ENCODE measurements at regions not wholly inside any gene's neighbourhood (a gene's known extent, or its start where the extent isn't known, plus 50 kb on each side); places are given as distances from the start of the nearest gene placed in this dataset.
A peak's percentile ranks its signal among the peaks of the same experiment; 100 is the strongest.

DNA sequence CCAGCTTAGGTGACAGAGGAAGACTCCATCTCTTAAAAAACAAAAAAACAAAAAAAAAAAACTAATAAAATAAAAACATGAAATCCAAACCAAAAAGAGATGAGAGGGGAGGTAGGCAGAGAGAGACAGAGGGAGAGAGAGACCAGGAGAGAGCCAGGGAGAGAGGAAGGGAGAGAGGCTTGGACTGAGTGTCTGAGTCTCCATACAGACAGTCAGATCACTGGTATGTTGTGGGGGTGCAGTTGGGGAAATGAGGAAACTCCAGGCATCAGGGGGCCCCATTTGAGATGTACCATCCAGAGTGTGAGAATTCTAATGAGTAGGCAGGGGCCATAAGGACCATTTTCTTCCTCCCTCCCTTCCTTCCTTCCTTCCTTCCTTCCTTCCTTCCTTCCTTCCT, 53.1 kb upstream of the SEPTIN5 start:
- in situ Hi-C loops (cut with MboI) (no loop called here), intact Hi-C loops (cut with micrococcal nuclease) (loop anchor here (10.0 kb wide), 2 partner anchors 54 to 56 kb away; partner anchors contain the start of gene SEPTIN5)
- POLR2A ChIA-PET, result interaction anchor here (0.6 to 7.8 kb wide), 9 partner anchors 10 to 269 kb away, joined by 3 to 80 read pairs (median 3); no protein-coding TSS in a partner anchor
- FAIRE-seq (no peak), ATAC-seq (no peak), DNase-seq (ENCODE audit: extremely low read depth in 1 of 4, low spot score in 3 of 4) (peak in 2 of 4 experiments; percentile 30 to 33)
- Histone ChIP-seq H3K4me2 (ENCODE audit: insufficient read depth, low read length) (no peak overlapping the region), H3K4me3 (no peak overlapping the region), H4K20me1 (replicated peaks; ENCODE audit: control insufficient read depth, insufficient read depth, low read length) (no peaks in the 10 kb centered on the region), H3K9ac (ENCODE audit: insufficient read depth in 1 of 2, low read depth in 2 of 2, low read length in 2 of 2) (no peak overlapping the region), H3K9me3 (replicated peaks; ENCODE audit: control insufficient read depth, insufficient read depth, low read depth, low read length) (no peaks in the 10 kb centered on the region), H3K27me3 (ENCODE audit: control insufficient read depth in 2 of 2, insufficient read depth in 2 of 2, low read length in 2 of 2) (peaks cover 33 to 36% of the 10 kb centered on the region in 2 experiments), H3K27ac (ENCODE audit: extremely low read depth, low read depth, low read length) (no peak overlapping the region), H3K4me1 (replicated peaks in 1 of 2; ENCODE audit: control insufficient read depth in 2 of 2, insufficient read depth in 2 of 2, low read length in 2 of 2) (peaks cover 13 to 21% of the 10 kb centered on the region in 2 experiments; a peak in 4 of 5 replicates), H2AFZ (ENCODE audit: low read depth, low read length) (no peak overlapping the region), H3K79me2 (ENCODE audit: control insufficient read depth, insufficient read depth, low read length) (no peaks in the 10 kb centered on the region), H3K9me1 (ENCODE audit: control insufficient read depth, insufficient read depth, low read length) (peaks cover 5% of the 10 kb centered on the region), H3K36me3 (ENCODE audit: control insufficient read depth, insufficient read depth, low read length) (no peaks in the 10 kb centered on the region)
- no TSS peak for BruUV-seq (replicated peaks)
- CTCF ChIA-PET (ENCODE audit: low intra/inter-chr PET ratio), result interaction anchor here (1.5 kb wide), 1 partner anchor 57 kb away, joined by 6 read pairs; no protein-coding TSS in a partner anchor
- no peak for TF ChIP-seq ZKSCAN3 (CRISPR knock-in tag; IDR thresholded peaks at IDR 0.05)
- TF ChIP-seq KDM2B (CRISPR knock-in tag; IDR thresholded peaks at IDR 0.05), result no peak
- no peak for TF ChIP-seq DPF2 (IDR thresholded peaks at IDR 0.05)
- no peak for TF ChIP-seq NCOR1 (IDR thresholded peaks at IDR 0.05)
- no peak for TF ChIP-seq ZNF707 (CRISPR knock-in tag; conservative IDR thresholded peaks at IDR 0.05)
- no peak for TF ChIP-seq RBFOX2 (IDR thresholded peaks at IDR 0.05; ENCODE audit: low read depth, low read length)
- no peak for TF ChIP-seq ZNF785 (CRISPR knock-in tag; IDR thresholded peaks at IDR 0.05)
- no peak for TF ChIP-seq DACH1 (IDR thresholded peaks at IDR 0.05; ENCODE audit: partially characterized antibody)
- TF ChIP-seq PCBP2 (IDR thresholded peaks at IDR 0.05; ENCODE audit: low read depth, low read length, poor library complexity, severe bottlenecking), result no peak
- peak; percentile 31; the same call in 1 of the 2 replicates for TF ChIP-seq OTX1 (CRISPR knock-in tag; IDR thresholded peaks at IDR 0.05)
- TF ChIP-seq TRIM25 (IDR thresholded peaks at IDR 0.05; ENCODE audit: borderline replicate concordance), result 0 out of 2 replicates have a peak, but pooled peaks have one; percentile 47
- TF ChIP-seq, protein P1, sequence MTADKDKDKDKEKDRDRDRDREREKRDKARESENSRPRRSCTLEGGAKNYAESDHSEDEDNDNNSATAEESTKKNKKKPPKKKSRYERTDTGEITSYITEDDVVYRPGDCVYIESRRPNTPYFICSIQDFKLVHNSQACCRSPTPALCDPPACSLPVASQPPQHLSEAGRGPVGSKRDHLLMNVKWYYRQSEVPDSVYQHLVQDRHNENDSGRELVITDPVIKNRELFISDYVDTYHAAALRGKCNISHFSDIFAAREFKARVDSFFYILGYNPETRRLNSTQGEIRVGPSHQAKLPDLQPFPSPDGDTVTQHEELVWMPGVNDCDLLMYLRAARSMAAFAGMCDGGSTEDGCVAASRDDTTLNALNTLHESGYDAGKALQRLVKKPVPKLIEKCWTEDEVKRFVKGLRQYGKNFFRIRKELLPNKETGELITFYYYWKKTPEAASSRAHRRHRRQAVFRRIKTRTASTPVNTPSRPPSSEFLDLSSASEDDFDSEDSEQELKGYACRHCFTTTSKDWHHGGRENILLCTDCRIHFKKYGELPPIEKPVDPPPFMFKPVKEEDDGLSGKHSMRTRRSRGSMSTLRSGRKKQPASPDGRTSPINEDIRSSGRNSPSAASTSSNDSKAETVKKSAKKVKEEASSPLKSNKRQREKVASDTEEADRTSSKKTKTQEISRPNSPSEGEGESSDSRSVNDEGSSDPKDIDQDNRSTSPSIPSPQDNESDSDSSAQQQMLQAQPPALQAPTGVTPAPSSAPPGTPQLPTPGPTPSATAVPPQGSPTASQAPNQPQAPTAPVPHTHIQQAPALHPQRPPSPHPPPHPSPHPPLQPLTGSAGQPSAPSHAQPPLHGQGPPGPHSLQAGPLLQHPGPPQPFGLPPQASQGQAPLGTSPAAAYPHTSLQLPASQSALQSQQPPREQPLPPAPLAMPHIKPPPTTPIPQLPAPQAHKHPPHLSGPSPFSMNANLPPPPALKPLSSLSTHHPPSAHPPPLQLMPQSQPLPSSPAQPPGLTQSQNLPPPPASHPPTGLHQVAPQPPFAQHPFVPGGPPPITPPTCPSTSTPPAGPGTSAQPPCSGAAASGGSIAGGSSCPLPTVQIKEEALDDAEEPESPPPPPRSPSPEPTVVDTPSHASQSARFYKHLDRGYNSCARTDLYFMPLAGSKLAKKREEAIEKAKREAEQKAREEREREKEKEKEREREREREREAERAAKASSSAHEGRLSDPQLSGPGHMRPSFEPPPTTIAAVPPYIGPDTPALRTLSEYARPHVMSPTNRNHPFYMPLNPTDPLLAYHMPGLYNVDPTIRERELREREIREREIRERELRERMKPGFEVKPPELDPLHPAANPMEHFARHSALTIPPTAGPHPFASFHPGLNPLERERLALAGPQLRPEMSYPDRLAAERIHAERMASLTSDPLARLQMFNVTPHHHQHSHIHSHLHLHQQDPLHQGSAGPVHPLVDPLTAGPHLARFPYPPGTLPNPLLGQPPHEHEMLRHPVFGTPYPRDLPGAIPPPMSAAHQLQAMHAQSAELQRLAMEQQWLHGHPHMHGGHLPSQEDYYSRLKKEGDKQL (CRISPR knock-in tag; IDR thresholded peaks at IDR 0.05; ENCODE audit: borderline replicate concordance), result 0 out of 2 replicates have a peak, but pooled peaks have one; percentile 52
- no peak for TF ChIP-seq RUNX1 (IDR thresholded peaks at IDR 0.05; ENCODE audit: low read depth)
- TF ChIP-seq ZNF717 (CRISPR knock-in tag; IDR thresholded peaks at IDR 0.05), result no peak
- no peak for TF ChIP-seq ZNF444 (CRISPR knock-in tag; IDR thresholded peaks at IDR 0.05)
- TF ChIP-seq, protein P2, sequence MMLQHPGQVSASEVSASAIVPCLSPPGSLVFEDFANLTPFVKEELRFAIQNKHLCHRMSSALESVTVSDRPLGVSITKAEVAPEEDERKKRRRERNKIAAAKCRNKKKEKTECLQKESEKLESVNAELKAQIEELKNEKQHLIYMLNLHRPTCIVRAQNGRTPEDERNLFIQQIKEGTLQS (IDR thresholded peaks at IDR 0.05), result no peak
- TF ChIP-seq, protein P2 (CRISPR knock-in tag; conservative IDR thresholded peaks at IDR 0.05), result no peak
- no peak for TF ChIP-seq KLF16 (IDR thresholded peaks at IDR 0.05)
